H1 (cell line): ENCODE measurements at regions not wholly inside any gene's neighbourhood (a gene's known extent, or its start where the extent isn't known, plus 50 kb on each side); places are given as distances from the start of the nearest gene placed in this dataset.

Experiments used
- CTCF ChIA-PET: fragments of 300-600 bp; sonication (Branson Sonifier 250); formaldehyde crosslinking; loops from one replicate; lab custom pipeline; 2021; ENCODE audit not compliant: partially characterized antibody; lab: Charles Lee
- POLR2A ChIA-PET: fragments of 300-600 bp; sonication (Branson Sonifier 250); formaldehyde crosslinking; loops from one replicate; lab custom pipeline; 2021; ENCODE audit warnings: inconsistent platforms; ENCODE audit not compliant: partially characterized antibody; lab: Charles Lee
- DNase-seq, 2 experiments: peaks; one replicate each; pipeline versions ENCODE4 v3.0.0 to v3.0.0-alpha.2; 2010 to 2022; ENCODE audit warnings: low spot score in 2 of 2, low read depth in 1 of 2, mixed read lengths in 1 of 2
- FAIRE-seq: peaks from 2 replicates; lab custom pipeline; 2011; peaks lifted over from hg19 to GRCh38; lab: Jason Lieb, UNC
- H2AFZ ChIP-seq: 2 replicates; pipeline ENCODE4 v1.8.1; 2012; ENCODE audit warnings: low read length, inconsistent platforms
- H2AK5ac ChIP-seq: 2 replicates; pipeline ENCODE4 v1.6.1; 2013; ENCODE audit warnings: low read depth, low read length
- H2BK120ac ChIP-seq: replicated peaks from 2 replicates; pipeline ENCODE3; 2013; ENCODE audit warnings: low read depth, low read length, inconsistent platforms
- H2BK12ac ChIP-seq: 2 replicates; pipeline ENCODE4 v1.6.1; 2013; ENCODE audit warnings: low read depth, low read length
- H2BK15ac ChIP-seq: 2 replicates; pipeline ENCODE4 v1.6.1; 2013; ENCODE audit warnings: low read length
- H2BK20ac ChIP-seq: 2 replicates; pipeline ENCODE4 v1.6.1; 2013; ENCODE audit warnings: low read length
- H2BK5ac ChIP-seq: 2 replicates; pipeline ENCODE4 v1.6.1; 2013; ENCODE audit warnings: low read depth, low read length
- H3K14ac ChIP-seq: 2 replicates; pipeline ENCODE4 v1.6.1; 2013; ENCODE audit warnings: inconsistent platforms; ENCODE audit not compliant: insufficient read length
- H3K18ac ChIP-seq: 2 replicates; pipeline ENCODE4 v1.6.1; 2013; ENCODE audit warnings: low read length; ENCODE audit errors: extremely low read depth
- H3K23ac ChIP-seq: 2 replicates; pipeline ENCODE4 v1.6.1; 2013; ENCODE audit warnings: inconsistent platforms; ENCODE audit not compliant: insufficient read length
- H3K23me2 ChIP-seq: 2 replicates; pipeline ENCODE4 v1.6.1; 2013; ENCODE audit warnings: low read depth, low read length
- H3K27ac ChIP-seq: 2 replicates; pipeline ENCODE4 v1.6.1; 2011; ENCODE audit warnings: low read depth, low read length, inconsistent platforms
- H3K27me3 ChIP-seq, 4 experiments: replicated peaks in 1 of 4; 1 replicate in 1 of 4; 2 replicates in 3 of 4; pipeline versions ENCODE4 v1.6.1 to v1.8.1; 2011 to 2013; ENCODE audit warnings: low read length in 3 of 4, mild to moderate bottlenecking in 3 of 4, inconsistent platforms in 2 of 4, mixed read lengths in 2 of 4, moderate library complexity in 1 of 4; ENCODE audit not compliant: control insufficient read depth in 3 of 4, insufficient read depth in 3 of 4; ENCODE audit errors: extremely low read depth in 1 of 4
- H3K36me3 ChIP-seq, 4 experiments: 2 replicates each; pipeline versions ENCODE4 v1.6.1 to v1.8.1; 2011 to 2013; ENCODE audit warnings: mild to moderate bottlenecking in 4 of 4, low read length in 3 of 4, moderate library complexity in 2 of 4, control low read depth in 1 of 4, inconsistent platforms in 1 of 4; ENCODE audit not compliant: insufficient read depth in 4 of 4, control insufficient read depth in 2 of 4
- H3K4ac ChIP-seq: replicated peaks from 2 replicates; pipeline ENCODE3; 2013; ENCODE audit warnings: low read length, low read depth, mixed read lengths, inconsistent platforms; ENCODE audit not compliant: insufficient read length
- H3K4me1 ChIP-seq, 4 experiments: replicated peaks in 1 of 4; 1 replicate in 1 of 4; 2 replicates in 3 of 4; pipeline versions ENCODE4 v1.6.1 to v1.8.1; 2011 to 2013; ENCODE audit warnings: low read length in 3 of 4, inconsistent platforms in 2 of 4, mixed read lengths in 1 of 4; ENCODE audit not compliant: insufficient read depth in 4 of 4, control insufficient read depth in 3 of 4
- H3K4me2 ChIP-seq, 2 experiments: 2 replicates each; pipeline versions ENCODE4 v1.6.1 to v1.8.1; 2011 to 2013; ENCODE audit warnings: low read depth in 2 of 2, low read length in 2 of 2, control low read depth in 1 of 2, inconsistent platforms in 1 of 2, mild to moderate bottlenecking in 1 of 2; ENCODE audit not compliant: insufficient read depth in 1 of 2
- H3K4me3 ChIP-seq, 4 experiments: fragments of 200-600, 300-600 bp in 1 of 4; sonication (generic), shearing (Covaris generic), sonication (Bioruptor Twin) in 1 of 4; 2 replicates each; pipeline versions ENCODE4 v1.5.1 to v1.8.1; 2011 to 2016; ENCODE audit warnings: low read length in 4 of 4, low read depth in 3 of 4, control low read depth in 2 of 4, inconsistent platforms in 2 of 4, mild to moderate bottlenecking in 2 of 4, mixed read lengths in 1 of 4, moderate library complexity in 1 of 4; ENCODE audit not compliant: insufficient read depth in 2 of 4; ENCODE audit errors: extremely low read depth in 1 of 4
- H3K56ac ChIP-seq: replicated peaks from 2 replicates; pipeline ENCODE3; 2013; ENCODE audit warnings: low read depth, mild to moderate bottlenecking, mixed read lengths, low read length, inconsistent platforms; ENCODE audit not compliant: insufficient read length
- H3K79me1 ChIP-seq: 2 replicates; pipeline ENCODE4 v1.6.1; 2013; ENCODE audit warnings: low read depth, low read length, control low read depth
- H3K79me2 ChIP-seq, 2 experiments: 2 replicates each; pipeline versions ENCODE4 v1.6.1 to v1.8.1; 2012 to 2013; ENCODE audit warnings: low read length in 2 of 2, mild to moderate bottlenecking in 2 of 2, inconsistent platforms in 1 of 2; ENCODE audit not compliant: insufficient read depth in 2 of 2, control insufficient read depth in 1 of 2
- H3K9ac ChIP-seq, 4 experiments: replicated peaks in 1 of 4; 1 replicate in 1 of 4; 2 replicates in 3 of 4; pipeline versions ENCODE4 v1.6.1 to v1.8.1; 2011 to 2013; ENCODE audit warnings: low read depth in 3 of 4, low read length in 3 of 4, control low read depth in 2 of 4, mild to moderate bottlenecking in 2 of 4, moderate library complexity in 2 of 4, inconsistent platforms in 1 of 4; ENCODE audit errors: extremely low read depth in 1 of 4
- H3K9me3 ChIP-seq, 2 experiments: 2 replicates each; pipeline versions ENCODE4 v1.6.1 to v1.8.1; 2012 to 2013; ENCODE audit warnings: mild to moderate bottlenecking in 2 of 2, moderate library complexity in 2 of 2, control low read depth in 1 of 2, inconsistent platforms in 1 of 2, low read depth in 1 of 2, low read length in 1 of 2, mixed read lengths in 1 of 2; ENCODE audit not compliant: insufficient read depth in 2 of 2
- H4K20me1 ChIP-seq, 2 experiments: replicated peaks in 1 of 2; 2 replicates each; pipeline versions ENCODE3 to v1.8.1; 2011 to 2013; ENCODE audit warnings: inconsistent platforms in 2 of 2, low read length in 2 of 2, mild to moderate bottlenecking in 1 of 2; ENCODE audit not compliant: insufficient read depth in 2 of 2, control insufficient read depth in 1 of 2
- H4K5ac ChIP-seq: 2 replicates; pipeline ENCODE4 v1.6.1; 2013; ENCODE audit warnings: low read length, low read depth, mixed read lengths, inconsistent platforms; ENCODE audit not compliant: insufficient read length
- H4K8ac ChIP-seq: 2 replicates; pipeline ENCODE4 v1.8.0; 2013; ENCODE audit warnings: mild to moderate bottlenecking, moderate library complexity, low read length, inconsistent platforms; ENCODE audit not compliant: insufficient read depth; ENCODE audit errors: extremely low read depth
- H4K91ac ChIP-seq: replicated peaks from 2 replicates; pipeline ENCODE3; 2013; ENCODE audit warnings: low read length, mixed read lengths, inconsistent platforms; ENCODE audit not compliant: insufficient read length
- BRCA1 ChIP-seq: IDR thresholded peaks from 2 replicates; pipeline ENCODE4 v1.6.1; 2012; ENCODE audit warnings: low read depth, low read length, improper control_type of control experiment
- CEBPB ChIP-seq: IDR thresholded peaks from 2 replicates; pipeline ENCODE4 v1.6.1; 2012; ENCODE audit warnings: low read depth, low read length
- CREB1 ChIP-seq: IDR thresholded peaks from 2 replicates; pipeline ENCODE4 v1.6.1; 2012; ENCODE audit warnings: inconsistent platforms
- E2F6 ChIP-seq: IDR thresholded peaks from 2 replicates; pipeline ENCODE4 v1.6.1; 2012; ENCODE audit warnings: inconsistent platforms
- NANOG ChIP-seq: IDR thresholded peaks from 2 replicates; pipeline ENCODE4 v1.6.1; 2011; ENCODE audit warnings: low read length, low read depth, mild to moderate bottlenecking, inconsistent platforms; ENCODE audit not compliant: insufficient read depth, poor library complexity, severe bottlenecking
- NRF1 ChIP-seq: IDR thresholded peaks from 2 replicates; pipeline ENCODE4 v1.6.1; 2011; ENCODE audit warnings: mild to moderate bottlenecking, low read depth, low read length, improper control_type of control experiment
- PHF8 ChIP-seq: fragments of 200-600 bp; sonication (generic); conservative IDR thresholded peaks from 2 replicates; pipeline ENCODE4 v1.7.1; 2012; ENCODE audit warnings: low read depth, mild to moderate bottlenecking, inconsistent platforms, low read length, moderate library complexity
- POLR2A ChIP-seq, 2 experiments: IDR thresholded peaks; 1 replicate in 1 of 2; 2 replicates in 1 of 2; pipeline ENCODE4 v1.6.1; 2011; ENCODE audit warnings: low read depth in 2 of 2, low read length in 2 of 2, mild to moderate bottlenecking in 2 of 2; ENCODE audit errors: control extremely low read depth in 1 of 2
- SAP30 ChIP-seq: fragments of 300-600 bp; sonication (generic); IDR thresholded peaks from 2 replicates; pipeline ENCODE4 v1.7.1; 2012; ENCODE audit warnings: low read length, moderate library complexity, mild to moderate bottlenecking, inconsistent platforms; ENCODE audit not compliant: insufficient read depth, insufficient replicate concordance
- YY1 ChIP-seq: IDR thresholded peaks from 2 replicates; pipeline ENCODE4 v1.6.1; 2011; ENCODE audit warnings: low read depth, mild to moderate bottlenecking, low read length
- WGBS, 2 experiments: shearing (Covaris generic) in 1 of 2; methylation state at CpG; one replicate each; pipeline versions ENCODE4 v1.1.6 to v1.1.7; 2013 to 2015; ENCODE audit warnings: low lambda C conversion rate in 2 of 2, mixed read lengths in 2 of 2, inconsistent platforms in 1 of 2, low coverage in 1 of 2, missing lambda C conversion rate in 1 of 2; ENCODE audit not compliant: insufficient replicate concordance in 2 of 2, insufficient coverage in 1 of 2, insufficient read length in 1 of 2; ENCODE audit errors: extremely low coverage in 1 of 2, missing lambda C conversion rate in 1 of 2; 5-methylcytosine and 5-hydroxymethylcytosine counted together
- TF ChIP-seq, protein P1 (sequence below): IDR thresholded peaks from 2 replicates; pipeline ENCODE4 v1.6.1; 2011; ENCODE audit warnings: low read length, improper control_type of control experiment

- H3K23me2 ChIP-seq: no peaks in the 10 kb centered on the region
- H3K9me3 ChIP-seq: no peaks in the 10 kb centered on the region
- H3K18ac ChIP-seq: no peak overlapping the region
- H2BK5ac ChIP-seq: no peak overlapping the region
- no peak overlapping the region for H3K14ac ChIP-seq
- H3K27ac ChIP-seq: no peak overlapping the region
- H3K4me1 ChIP-seq: no peaks in the 10 kb centered on the region
- H3K4me2 ChIP-seq: no peak overlapping the region
- no peak overlapping the region for H4K91ac ChIP-seq
- POLR2A ChIA-PET: no interaction called here
- no peaks in the 10 kb centered on the region for H3K27me3 ChIP-seq
- H3K79me1 ChIP-seq: no peaks in the 10 kb centered on the region
- H2BK12ac ChIP-seq: no peak overlapping the region
- 80% methylated on average over 1 of the region's 1 CpG; no CpG with 5 or more reads in 1 of the 2 experiments for WGBS, 2 experiments
- CTCF ChIA-PET: interaction anchor here (2.5 kb wide), 1 partner anchor 10 kb away, joined by 13 read pairs; no protein-coding TSS in a partner anchor
- no peak overlapping the region for H2BK20ac ChIP-seq
- H4K8ac ChIP-seq: no peak overlapping the region
- H4K5ac ChIP-seq: no peak overlapping the region
- no peak overlapping the region for H3K9ac ChIP-seq
- DNase-seq (no peak), FAIRE-seq (no peak)
- H3K79me2 ChIP-seq: no peaks in the 10 kb centered on the region
- no peak overlapping the region for H2BK120ac ChIP-seq
- no peak overlapping the region for H3K4me3 ChIP-seq
- no peaks in the 10 kb centered on the region for H3K36me3 ChIP-seq
- no peak overlapping the region for H2AK5ac ChIP-seq
- H3K56ac ChIP-seq: no peak overlapping the region
- no peak overlapping the region for H2AFZ ChIP-seq
- no peak overlapping the region for H3K23ac ChIP-seq
- H2BK15ac ChIP-seq: no peak overlapping the region
- no peak for TF ChIP-seq E2F6
- no peak for TF ChIP-seq YY1
- TF ChIP-seq PHF8: no peak
- no peak for TF ChIP-seq BRCA1
- TF ChIP-seq, protein P1, sequence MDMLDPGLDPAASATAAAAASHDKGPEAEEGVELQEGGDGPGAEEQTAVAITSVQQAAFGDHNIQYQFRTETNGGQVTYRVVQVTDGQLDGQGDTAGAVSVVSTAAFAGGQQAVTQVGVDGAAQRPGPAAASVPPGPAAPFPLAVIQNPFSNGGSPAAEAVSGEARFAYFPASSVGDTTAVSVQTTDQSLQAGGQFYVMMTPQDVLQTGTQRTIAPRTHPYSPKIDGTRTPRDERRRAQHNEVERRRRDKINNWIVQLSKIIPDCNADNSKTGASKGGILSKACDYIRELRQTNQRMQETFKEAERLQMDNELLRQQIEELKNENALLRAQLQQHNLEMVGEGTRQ: no peak
- TF ChIP-seq NANOG: no peak
- no peak for TF ChIP-seq CEBPB
- TF ChIP-seq CREB1: no peak
- no peak for TF ChIP-seq NRF1
- no peak for TF ChIP-seq POLR2A (IDR thresholded peaks at IDR 0.05; ENCODE audit: control extremely low read depth in 1 of 2, low read depth in 2 of 2, low read length in 2 of 2)
- TF ChIP-seq SAP30: no peak
- no peaks in the 10 kb centered on the region for H4K20me1 ChIP-seq
- no peak overlapping the region for H3K4ac ChIP-seq
Observed at GRCh38 chr5:91632871-91633270, 249.8 kb upstream of the ARRDC3 start.
